PFSK-1 (cell line): ENCODE measurements at regions not wholly inside any gene's neighbourhood (a gene's known extent, or its start where the extent isn't known, plus 50 kb on each side); places are given as distances from the start of the nearest gene placed in this dataset.

Experiments used
- FOXP2 ChIP-seq: optimal IDR thresholded peaks from 2 replicates; pipeline ENCODE3; 2011; ENCODE audit warnings: borderline replicate concordance, control low read depth, inconsistent platforms; ENCODE audit not compliant: insufficient read depth; ENCODE audit errors: extremely low read length, extremely low read depth
- POLR2AphosphoS5 ChIP-seq: IDR thresholded peaks from 2 replicates; pipeline ENCODE4 v1.6.1; 2012; ENCODE audit warnings: low read depth, mild to moderate bottlenecking, control low read depth, low read length, moderate library complexity
- SIN3A ChIP-seq: IDR thresholded peaks from 2 replicates; pipeline ENCODE4 v1.6.1; 2012; ENCODE audit warnings: mild to moderate bottlenecking, low read length, moderate library complexity, borderline replicate concordance; ENCODE audit not compliant: insufficient read depth
- TAF1 ChIP-seq: IDR thresholded peaks from 2 replicates; pipeline ENCODE4 v1.6.1; 2012; ENCODE audit warnings: low read length, control low read depth, borderline replicate concordance; ENCODE audit not compliant: insufficient read depth
- TF ChIP-seq, protein P1 (sequence below), 2 experiments: IDR thresholded peaks; 2 replicates each; pipeline versions ENCODE4 v1.6.1 to v1.8.0; 2011 to 2012; ENCODE audit warnings: low read depth in 2 of 2, low read length in 2 of 2, control low read depth in 1 of 2, inconsistent platforms in 1 of 2, mild to moderate bottlenecking in 1 of 2, moderate library complexity in 1 of 2; ENCODE audit not compliant: insufficient read depth in 1 of 2

DNA sequence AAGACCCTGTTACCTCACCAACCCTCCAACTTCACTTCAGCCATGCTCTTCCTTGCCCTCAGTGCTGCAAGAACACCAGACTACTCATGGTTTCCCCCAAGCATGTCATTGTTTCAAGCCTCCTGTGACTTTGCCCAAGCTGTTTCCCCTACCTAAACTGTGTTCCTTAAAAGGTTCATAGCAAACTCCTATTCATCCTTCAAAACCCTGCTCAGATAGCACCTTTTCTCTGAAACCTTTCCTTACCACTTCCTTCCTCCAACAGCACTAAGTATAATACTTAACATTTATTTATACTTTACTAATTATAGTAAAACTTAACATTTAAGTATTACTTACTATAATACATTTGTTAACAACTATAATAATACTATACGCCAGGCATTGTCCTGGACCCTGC, 136.2 kb downstream of the CCT6B start:
- TF ChIP-seq, protein P1, sequence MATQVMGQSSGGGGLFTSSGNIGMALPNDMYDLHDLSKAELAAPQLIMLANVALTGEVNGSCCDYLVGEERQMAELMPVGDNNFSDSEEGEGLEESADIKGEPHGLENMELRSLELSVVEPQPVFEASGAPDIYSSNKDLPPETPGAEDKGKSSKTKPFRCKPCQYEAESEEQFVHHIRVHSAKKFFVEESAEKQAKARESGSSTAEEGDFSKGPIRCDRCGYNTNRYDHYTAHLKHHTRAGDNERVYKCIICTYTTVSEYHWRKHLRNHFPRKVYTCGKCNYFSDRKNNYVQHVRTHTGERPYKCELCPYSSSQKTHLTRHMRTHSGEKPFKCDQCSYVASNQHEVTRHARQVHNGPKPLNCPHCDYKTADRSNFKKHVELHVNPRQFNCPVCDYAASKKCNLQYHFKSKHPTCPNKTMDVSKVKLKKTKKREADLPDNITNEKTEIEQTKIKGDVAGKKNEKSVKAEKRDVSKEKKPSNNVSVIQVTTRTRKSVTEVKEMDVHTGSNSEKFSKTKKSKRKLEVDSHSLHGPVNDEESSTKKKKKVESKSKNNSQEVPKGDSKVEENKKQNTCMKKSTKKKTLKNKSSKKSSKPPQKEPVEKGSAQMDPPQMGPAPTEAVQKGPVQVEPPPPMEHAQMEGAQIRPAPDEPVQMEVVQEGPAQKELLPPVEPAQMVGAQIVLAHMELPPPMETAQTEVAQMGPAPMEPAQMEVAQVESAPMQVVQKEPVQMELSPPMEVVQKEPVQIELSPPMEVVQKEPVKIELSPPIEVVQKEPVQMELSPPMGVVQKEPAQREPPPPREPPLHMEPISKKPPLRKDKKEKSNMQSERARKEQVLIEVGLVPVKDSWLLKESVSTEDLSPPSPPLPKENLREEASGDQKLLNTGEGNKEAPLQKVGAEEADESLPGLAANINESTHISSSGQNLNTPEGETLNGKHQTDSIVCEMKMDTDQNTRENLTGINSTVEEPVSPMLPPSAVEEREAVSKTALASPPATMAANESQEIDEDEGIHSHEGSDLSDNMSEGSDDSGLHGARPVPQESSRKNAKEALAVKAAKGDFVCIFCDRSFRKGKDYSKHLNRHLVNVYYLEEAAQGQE (IDR thresholded peaks at IDR 0.05; ENCODE audit: insufficient read depth in 1 of 2, low read depth in 2 of 2, low read length in 2 of 2) = no peak
- TF ChIP-seq SIN3A (no peak), FOXP2 (no peak), TAF1 (no peak), POLR2AphosphoS5 (no peak)

DNA sequence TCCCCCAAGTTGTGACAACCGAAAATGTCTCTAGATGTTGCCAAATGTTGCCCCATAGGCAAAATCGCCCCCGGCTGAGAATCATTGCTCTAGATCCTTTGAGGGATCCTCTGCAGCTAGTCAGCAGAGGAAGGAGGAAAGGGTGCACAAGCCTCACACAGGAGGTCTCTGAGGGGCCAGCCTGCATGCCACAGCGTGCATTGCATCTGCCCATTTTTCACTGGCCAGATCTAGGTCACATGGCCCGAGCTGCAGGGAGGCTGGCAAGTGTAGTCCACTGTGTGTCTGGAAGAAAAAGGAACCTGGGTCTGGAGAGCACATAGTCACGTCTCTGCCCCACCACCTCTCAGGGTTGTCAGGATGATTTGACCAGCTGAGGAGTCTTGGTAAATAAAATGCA, 138.2 kb downstream of the CCT6B start:
- no peak for TF ChIP-seq POLR2AphosphoS5
- TF ChIP-seq TAF1 = no peak
- no peak for TF ChIP-seq SIN3A
- TF ChIP-seq, protein P1 (IDR thresholded peaks at IDR 0.05; ENCODE audit: insufficient read depth in 1 of 2, low read depth in 2 of 2, low read length in 2 of 2) = no peak
- TF ChIP-seq FOXP2 = no peak

DNA sequence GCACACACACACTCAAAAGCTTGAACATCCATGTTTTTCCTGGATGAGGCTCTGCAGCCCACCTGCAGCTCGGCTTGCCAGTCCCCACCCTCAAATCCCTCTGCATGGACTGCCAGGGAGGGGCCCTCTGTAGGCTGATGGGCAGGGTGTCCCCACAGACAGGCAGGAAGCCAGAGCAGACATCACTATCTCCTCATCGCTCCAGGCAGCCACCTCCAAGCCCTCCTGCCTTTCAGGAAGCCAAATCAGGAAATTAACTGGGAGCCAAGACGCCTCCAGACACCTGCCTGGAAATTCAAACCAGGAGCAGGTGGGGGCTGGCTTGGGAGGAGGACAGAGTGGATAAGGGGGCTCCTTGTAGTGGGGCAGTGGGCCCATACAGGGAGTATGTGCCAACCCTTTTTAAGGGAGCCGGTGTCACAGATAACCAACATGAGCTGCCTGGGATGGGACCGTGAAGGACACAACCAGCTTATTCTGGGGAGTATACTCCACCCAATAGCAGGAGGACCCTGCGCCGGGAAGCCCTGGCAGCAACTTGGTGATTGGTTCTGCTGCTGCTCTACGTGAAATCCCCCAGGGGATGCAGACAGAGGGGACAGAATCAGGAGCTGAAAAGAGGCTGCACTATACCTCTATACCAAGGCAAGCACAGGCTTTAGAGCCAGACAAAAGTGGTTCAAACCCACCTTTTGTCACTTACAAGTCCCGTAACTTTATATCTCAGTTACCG, 139.1 kb downstream of the CCT6B start:
- TF ChIP-seq POLR2AphosphoS5 (0 out of 2 replicates have a peak, but pooled peaks have one; percentile 19), FOXP2 (no peak)

DNA sequence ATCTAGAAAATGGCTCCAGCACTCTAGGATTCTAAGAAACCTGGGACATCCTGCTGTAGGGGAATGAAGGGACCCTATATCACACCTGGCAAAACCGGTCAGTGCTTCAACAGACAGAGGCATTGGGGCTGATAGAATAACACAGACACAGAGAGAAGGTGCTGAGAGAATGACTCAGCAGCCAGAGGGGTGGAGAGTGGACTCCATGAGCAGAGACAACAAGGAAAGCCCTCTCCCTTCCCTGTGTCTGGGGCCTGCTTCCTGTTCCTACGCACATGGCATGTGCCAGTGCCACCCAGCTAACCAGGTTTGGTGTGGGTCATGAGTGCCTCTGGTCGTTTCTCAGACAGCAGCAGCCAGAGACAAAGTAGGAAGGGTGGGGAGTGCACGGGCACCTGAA, 140.3 kb downstream of the CCT6B start:
- TF ChIP-seq, protein P1 (IDR thresholded peaks at IDR 0.05; ENCODE audit: insufficient read depth in 1 of 2, low read depth in 2 of 2, low read length in 2 of 2) = no peak
- TF ChIP-seq FOXP2 = no peak
- TF ChIP-seq POLR2AphosphoS5 = no peak
- no peak for TF ChIP-seq SIN3A
- TF ChIP-seq TAF1 = no peak

DNA sequence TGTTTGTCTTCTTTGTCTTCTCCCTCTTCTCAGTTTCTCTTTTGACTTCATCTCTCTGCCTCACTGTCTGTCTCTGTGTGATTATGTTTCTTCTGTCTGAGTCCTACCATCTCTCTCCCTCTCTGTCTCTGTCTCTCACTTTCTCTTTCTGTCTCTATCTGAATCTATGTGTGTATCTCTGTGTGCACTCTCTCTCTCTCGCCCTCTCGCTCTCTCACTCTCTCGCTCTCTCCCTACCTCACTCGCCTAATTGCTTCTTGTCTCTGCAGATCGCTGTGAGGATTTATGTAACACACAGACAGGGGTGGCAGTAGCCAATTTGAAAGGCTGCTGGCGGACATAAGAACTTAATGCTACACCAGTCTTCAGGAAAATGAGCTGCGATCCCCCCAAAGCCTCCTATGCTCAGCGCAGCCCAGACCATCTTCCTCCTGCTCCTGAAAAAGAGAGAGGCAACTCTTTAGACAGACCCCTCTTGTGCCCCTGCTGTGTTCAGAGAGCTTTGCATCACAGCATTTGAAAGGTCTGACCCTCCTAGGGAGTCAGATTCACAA, 140.9 kb downstream of the CCT6B start:
- no peak for TF ChIP-seq TAF1
- TF ChIP-seq, protein P1 (IDR thresholded peaks at IDR 0.05; ENCODE audit: insufficient read depth in 1 of 2, low read depth in 2 of 2, low read length in 2 of 2) = no peak
